ENCODE measurements at regions not wholly inside any gene's neighbourhood (a gene's known extent, or its start where the extent isn't known, plus 50 kb on each side); places are given as distances from the start of the nearest gene placed in this dataset.

GRCh38 chr4:162364651-162365050 lies 200.9 kb upstream of the FSTL5 start:
- Histone ChIP-seq H3K27ac (ENCODE audit: poor library complexity, severe bottlenecking) (no peak overlapping the region), H3K27me3 (ENCODE audit: insufficient read depth, poor library complexity, severe bottlenecking) (no peaks in the 10 kb centered on the region), H3K36me3 (ENCODE audit: low read depth) (no peaks in the 10 kb centered on the region), H3K4me3 (ENCODE audit: severe bottlenecking) (no peak overlapping the region), H3K4me1 (ENCODE audit: insufficient read depth, poor library complexity, severe bottlenecking) (no peaks in the 10 kb centered on the region), H3K9me3 (ENCODE audit: severe bottlenecking) (no peaks in the 10 kb centered on the region)
- TF ChIP-seq, protein P1, sequence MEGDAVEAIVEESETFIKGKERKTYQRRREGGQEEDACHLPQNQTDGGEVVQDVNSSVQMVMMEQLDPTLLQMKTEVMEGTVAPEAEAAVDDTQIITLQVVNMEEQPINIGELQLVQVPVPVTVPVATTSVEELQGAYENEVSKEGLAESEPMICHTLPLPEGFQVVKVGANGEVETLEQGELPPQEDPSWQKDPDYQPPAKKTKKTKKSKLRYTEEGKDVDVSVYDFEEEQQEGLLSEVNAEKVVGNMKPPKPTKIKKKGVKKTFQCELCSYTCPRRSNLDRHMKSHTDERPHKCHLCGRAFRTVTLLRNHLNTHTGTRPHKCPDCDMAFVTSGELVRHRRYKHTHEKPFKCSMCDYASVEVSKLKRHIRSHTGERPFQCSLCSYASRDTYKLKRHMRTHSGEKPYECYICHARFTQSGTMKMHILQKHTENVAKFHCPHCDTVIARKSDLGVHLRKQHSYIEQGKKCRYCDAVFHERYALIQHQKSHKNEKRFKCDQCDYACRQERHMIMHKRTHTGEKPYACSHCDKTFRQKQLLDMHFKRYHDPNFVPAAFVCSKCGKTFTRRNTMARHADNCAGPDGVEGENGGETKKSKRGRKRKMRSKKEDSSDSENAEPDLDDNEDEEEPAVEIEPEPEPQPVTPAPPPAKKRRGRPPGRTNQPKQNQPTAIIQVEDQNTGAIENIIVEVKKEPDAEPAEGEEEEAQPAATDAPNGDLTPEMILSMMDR (IDR thresholded peaks at IDR 0.05; ENCODE audit: poor library complexity, severe bottlenecking) = no peak
- DNase-seq (ENCODE audit: low spot score) = no peak
- ATAC-seq (ENCODE audit: low read depth) = no peak

GRCh38 chr4:162360369-162361149 lies 196.8 kb upstream of the FSTL5 start:
- DNase-seq (ENCODE audit: low spot score) (no peak), ATAC-seq (ENCODE audit: low read depth) (no peak)
- Histone ChIP-seq H3K4me3 (ENCODE audit: severe bottlenecking) (no peak overlapping the region), H3K4me1 (ENCODE audit: insufficient read depth, poor library complexity, severe bottlenecking) (no peaks in the 10 kb centered on the region), H3K27ac (ENCODE audit: poor library complexity, severe bottlenecking) (no peak overlapping the region), H3K27me3 (ENCODE audit: insufficient read depth, poor library complexity, severe bottlenecking) (no peaks in the 10 kb centered on the region), H3K9me3 (ENCODE audit: severe bottlenecking) (no peaks in the 10 kb centered on the region), H3K36me3 (ENCODE audit: low read depth) (no peaks in the 10 kb centered on the region)
- TF ChIP-seq, protein P1 (IDR thresholded peaks at IDR 0.05; ENCODE audit: poor library complexity, severe bottlenecking) = no peak

DNA sequence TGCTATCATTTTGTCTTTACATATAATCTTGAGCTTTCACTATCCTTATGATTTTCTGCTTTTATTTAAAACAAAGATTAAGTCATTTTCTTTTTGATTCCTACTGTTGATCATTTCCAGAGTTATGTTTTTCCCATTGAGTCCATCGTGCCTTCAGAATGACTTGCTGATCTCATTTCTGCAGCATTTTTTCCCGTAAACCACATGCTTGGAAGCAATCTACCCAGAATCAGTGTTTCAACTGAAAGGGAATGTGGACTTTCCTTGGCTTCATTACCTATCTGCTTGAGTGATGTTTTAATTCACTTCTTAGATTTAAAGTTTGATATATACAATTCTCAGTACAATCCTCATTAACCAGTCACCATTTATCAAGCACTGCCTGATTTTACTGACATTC lies 192.4 kb upstream of the FSTL5 start:
- no peak for ATAC-seq (ENCODE audit: low read depth)

DNA sequence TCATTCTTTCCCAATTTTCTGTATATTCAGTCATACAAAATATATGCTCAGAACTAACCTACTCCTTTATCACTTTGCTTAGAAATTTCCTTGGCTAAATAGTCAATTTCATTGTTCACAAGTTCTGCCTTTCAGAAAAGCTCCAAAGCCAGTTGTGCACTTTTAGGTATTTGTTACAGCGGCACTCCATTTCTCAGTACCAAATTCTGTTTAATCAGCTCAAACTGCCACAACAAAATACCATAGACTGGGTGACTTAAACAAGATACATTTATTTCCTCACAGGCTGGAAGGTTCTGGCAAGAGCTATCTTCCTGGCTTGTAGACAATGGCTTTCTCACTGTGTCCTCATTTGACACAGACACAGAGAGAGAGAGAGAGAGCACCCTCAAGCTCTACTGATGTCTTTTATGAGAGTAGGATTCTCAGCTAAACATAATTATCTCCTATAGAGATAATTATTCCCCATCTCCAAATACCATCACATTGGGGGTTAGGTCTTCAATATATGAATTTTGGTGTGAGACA lies 188.8 kb upstream of the FSTL5 start:
- Histone ChIP-seq H3K9me3 (ENCODE audit: severe bottlenecking) (no peaks in the 10 kb centered on the region), H3K27ac (ENCODE audit: poor library complexity, severe bottlenecking) (no peak overlapping the region), H3K27me3 (ENCODE audit: insufficient read depth, poor library complexity, severe bottlenecking) (no peaks in the 10 kb centered on the region), H3K4me1 (ENCODE audit: insufficient read depth, poor library complexity, severe bottlenecking) (no peaks in the 10 kb centered on the region), H3K4me3 (ENCODE audit: severe bottlenecking) (no peak overlapping the region), H3K36me3 (ENCODE audit: low read depth) (no peaks in the 10 kb centered on the region)
- no peak for ATAC-seq (ENCODE audit: low read depth)
- DNase-seq (ENCODE audit: low spot score) = no peak
- TF ChIP-seq, protein P1 (IDR thresholded peaks at IDR 0.05; ENCODE audit: poor library complexity, severe bottlenecking) = no peak

More for the DNA sequence above, 192.4 kb upstream of the FSTL5 start:
- Histone ChIP-seq H3K36me3 (ENCODE audit: low read depth) (no peaks in the 10 kb centered on the region), H3K27me3 (ENCODE audit: insufficient read depth, poor library complexity, severe bottlenecking) (no peaks in the 10 kb centered on the region), H3K27ac (ENCODE audit: poor library complexity, severe bottlenecking) (no peak overlapping the region), H3K4me1 (ENCODE audit: insufficient read depth, poor library complexity, severe bottlenecking) (no peaks in the 10 kb centered on the region), H3K9me3 (ENCODE audit: severe bottlenecking) (no peaks in the 10 kb centered on the region), H3K4me3 (ENCODE audit: severe bottlenecking) (no peak overlapping the region)
- TF ChIP-seq, protein P1 (IDR thresholded peaks at IDR 0.05; ENCODE audit: poor library complexity, severe bottlenecking) = no peak
- DNase-seq (ENCODE audit: low spot score) = no peak

DNA sequence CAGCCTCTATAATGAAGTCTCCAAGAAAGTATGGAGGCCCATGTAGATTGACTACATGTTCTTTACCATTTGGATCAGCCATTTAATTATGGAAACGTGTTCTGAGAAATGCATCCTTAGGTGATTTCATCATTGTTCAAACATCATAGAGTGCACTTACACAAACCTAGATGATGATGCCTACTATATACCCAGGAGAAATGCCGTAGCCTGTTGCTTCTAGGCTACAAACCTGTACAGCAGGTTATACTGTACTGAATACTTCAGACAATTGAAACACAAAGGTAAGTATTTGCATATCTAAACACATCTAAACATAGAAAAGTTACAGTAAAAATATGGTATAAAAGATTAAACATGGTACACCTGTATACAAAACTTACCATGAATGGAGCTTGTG lies 186.5 kb upstream of the FSTL5 start:
- H3K27me3 ChIP-seq (ENCODE audit: insufficient read depth, poor library complexity, severe bottlenecking) = no peaks in the 10 kb centered on the region
- H3K27ac ChIP-seq (ENCODE audit: poor library complexity, severe bottlenecking) = no peak overlapping the region
- TF ChIP-seq, protein P1 (IDR thresholded peaks at IDR 0.05; ENCODE audit: poor library complexity, severe bottlenecking) = no peak
- no peak for DNase-seq (ENCODE audit: low spot score)
- H3K4me1 ChIP-seq (ENCODE audit: insufficient read depth, poor library complexity, severe bottlenecking) = no peaks in the 10 kb centered on the region
- H3K9me3 ChIP-seq (ENCODE audit: severe bottlenecking) = no peaks in the 10 kb centered on the region
- ATAC-seq (ENCODE audit: low read depth) = no peak
- H3K4me3 ChIP-seq (ENCODE audit: severe bottlenecking) = no peak overlapping the region
- H3K36me3 ChIP-seq (ENCODE audit: low read depth) = no peaks in the 10 kb centered on the region

Measured in RWPE2 (cell line).